Activated CD4-positive, alpha-beta T cell treated with anti-CD3 and anti-CD28 coated beads, Interleukin-2, amount 50 U/mL, for 4 hours (primary cell): ENCODE measurements at regions not wholly inside any gene's neighbourhood (a gene's known extent, or its start where the extent isn't known, plus 50 kb on each side); places are given as distances from the start of the nearest gene placed in this dataset.
"Not testable (repeated sequence)": the region's sequence is repeated elsewhere in the genome, so short reads cannot be mapped to it uniquely, and the experiment has no call there.

Experiments used
- DNase-seq, 2 experiments: peaks; one replicate each; pipeline ENCODE4 v3.0.0-alpha.2; 2020

- no peak for DNase-seq
Observed at GRCh38 chr11:119586181-119586580, 142.8 kb downstream of the NECTIN1 start.

GRCh38 chr11:119585043-119585781, 143.8 kb downstream of the NECTIN1 start:
- DNase-seq = no peak

GRCh38 chr11:119584193-119585042, 144.6 kb downstream of the NECTIN1 start:
- DNase-seq = no peak

- no peak for DNase-seq
Observed at GRCh38 chr11:119583585-119583984, 145.4 kb downstream of the NECTIN1 start.

DNA sequence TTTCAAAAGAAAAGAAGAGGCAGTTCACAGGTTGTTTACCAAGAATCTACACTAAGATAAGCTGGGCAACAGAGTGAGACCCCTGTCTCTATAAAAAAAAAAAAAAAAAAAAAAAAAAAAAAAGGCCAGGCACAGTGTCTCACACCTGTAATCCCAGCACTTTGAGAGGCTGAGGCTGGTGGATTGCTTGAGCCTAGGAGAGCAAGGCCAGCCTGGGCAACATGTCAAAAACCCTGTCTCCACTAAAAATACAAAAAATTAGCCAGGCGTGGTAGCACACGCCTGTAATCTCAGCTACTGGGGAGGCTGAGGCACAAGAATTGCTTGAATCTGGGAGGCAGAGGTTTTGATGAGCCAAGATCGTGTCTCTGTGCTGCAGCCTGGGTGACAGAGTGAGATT, 147.6 kb downstream of the NECTIN1 start:
- not testable (repeated sequence) for DNase-seq

DNA sequence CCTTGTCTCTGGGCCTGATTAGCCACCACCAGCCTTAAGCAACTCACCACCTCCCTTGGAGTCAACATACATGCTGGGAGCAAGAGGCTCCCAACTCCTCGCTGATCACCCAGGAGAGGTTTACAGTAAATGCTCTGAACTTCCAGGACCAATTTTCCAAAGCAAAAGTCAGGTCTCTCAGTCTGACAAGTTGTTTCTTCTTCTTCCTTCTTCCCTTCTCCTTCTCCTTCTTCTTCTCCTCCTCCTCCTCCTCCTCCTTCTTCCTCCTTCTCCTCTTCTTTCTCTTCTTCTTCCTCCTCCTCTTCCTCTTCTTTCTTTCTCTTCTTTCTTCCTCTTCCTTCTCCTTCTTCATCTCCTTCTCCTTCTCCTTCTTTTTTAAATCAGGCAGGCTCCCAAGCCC, 148.2 kb downstream of the NECTIN1 start:
- DNase-seq = no peak

DNA sequence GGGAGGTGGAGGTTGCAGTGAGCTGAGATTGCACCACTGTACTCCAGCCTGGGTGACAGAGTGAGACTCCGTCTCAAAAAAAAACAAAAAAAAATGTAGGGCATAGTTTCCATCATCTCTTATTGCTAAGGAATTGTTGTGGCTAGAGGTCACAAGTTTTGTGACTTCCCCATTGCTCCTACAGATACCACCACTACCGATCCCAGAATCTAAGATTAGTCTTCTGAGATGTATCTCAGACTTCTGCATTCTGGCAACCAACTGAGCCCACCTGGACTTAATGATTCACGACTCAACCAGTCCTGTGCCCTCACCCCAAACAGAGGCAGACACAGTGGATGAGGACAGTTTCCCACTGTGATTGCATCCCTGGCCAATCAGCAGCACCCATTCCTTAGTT, 148.9 kb downstream of the NECTIN1 start:
- no peak for DNase-seq

GRCh38 chr11:119578521-119579191, 150.3 kb downstream of the NECTIN1 start:
- no peak for DNase-seq

- DNase-seq = no peak
Observed at GRCh38 chr11:119573858-119574257, 150.9 kb upstream of the THY1 start.

DNA sequence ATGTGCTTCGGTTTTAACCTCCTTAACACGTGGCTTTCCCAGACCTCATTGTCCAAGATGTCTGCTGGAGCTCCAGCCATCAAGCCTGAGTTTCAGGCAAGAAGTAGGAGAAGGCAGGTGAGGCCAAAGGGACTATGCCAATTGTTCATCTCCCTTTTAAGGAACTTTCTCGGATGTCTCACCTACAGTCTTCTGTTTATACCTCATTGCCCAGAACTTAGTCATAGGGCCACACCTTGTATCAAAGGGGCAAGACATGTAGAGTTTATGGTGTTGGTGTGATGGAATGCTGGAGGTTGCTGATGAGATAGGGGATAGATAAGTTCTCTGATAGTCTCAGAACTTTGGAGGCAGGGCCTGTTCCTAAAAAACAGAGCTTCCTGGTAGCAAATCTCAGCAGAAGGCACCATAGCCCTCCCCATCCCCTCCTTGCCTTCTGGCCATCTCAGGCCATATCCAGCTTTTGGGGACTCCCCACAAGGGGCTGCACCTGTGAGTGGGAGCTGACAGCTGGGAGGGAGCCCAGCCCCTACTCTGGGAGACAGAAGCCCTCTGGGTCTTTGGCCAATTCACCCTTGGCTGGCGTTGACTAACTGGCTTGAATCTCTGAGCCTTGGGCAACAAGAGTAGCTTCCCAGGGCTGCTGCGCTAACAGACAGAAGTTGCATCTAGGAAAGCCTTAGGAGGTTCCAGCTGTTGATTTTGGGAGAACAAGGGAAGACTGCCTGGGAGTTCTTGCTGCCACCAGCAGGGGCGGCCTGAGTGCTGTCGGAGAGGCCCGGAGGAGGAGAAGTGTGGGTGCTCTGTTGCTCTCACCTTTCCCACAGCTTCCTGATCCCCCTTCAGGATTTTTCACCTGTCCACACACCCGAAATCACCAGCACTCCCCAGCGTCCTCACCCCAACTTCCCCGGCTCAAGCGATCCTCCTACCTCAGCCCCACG, 149.8 kb upstream of the THY1 start:
- no peak for DNase-seq

- no peak for DNase-seq
Observed at GRCh38 chr11:119571311-119571710, 148.3 kb upstream of the THY1 start.

DNA sequence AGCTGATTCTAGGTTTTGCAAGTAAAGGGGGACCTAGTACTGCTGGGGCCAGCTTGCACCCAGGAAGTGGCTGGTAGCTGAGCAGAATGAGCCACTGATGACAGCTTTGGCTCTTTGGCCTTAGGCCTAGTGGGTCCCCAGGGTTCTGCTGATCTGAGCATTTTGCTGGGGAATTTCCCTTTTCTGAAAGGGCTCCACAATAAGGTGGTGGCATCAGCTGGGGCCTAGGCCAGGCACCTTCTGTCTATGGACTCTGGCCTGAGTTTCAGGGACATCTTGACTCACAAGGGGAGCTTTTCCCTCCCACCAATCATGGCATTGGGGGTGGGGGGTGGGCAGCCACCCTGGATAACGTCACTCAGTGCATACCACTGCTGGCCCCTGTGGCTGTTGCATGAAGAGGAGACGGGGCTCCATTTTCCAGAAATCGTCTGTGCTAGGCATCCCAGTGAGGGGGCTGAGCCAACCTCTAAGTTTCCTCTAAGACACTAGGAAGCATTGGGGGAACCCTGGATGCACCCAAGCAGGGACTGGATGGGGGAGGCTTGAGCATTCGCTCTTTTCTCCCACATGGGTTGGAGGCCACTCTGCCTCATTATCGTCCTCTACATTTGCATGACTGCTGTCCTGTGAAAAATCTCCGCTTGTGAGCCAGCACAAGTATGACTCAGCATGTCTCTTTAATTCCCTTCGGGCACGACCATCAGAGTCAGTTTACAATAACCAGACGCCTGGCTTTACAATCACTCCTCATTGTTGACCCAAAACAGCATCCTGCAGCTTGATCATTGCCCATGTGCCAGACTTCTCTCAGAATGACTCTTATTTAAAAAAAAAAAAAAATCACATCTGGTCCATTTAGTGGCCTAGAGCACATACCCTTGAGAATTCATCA, 145.0 kb upstream of the THY1 start:
- DNase-seq = no peak

- no peak for DNase-seq
Observed at GRCh38 chr11:119566319-119566718, 143.3 kb upstream of the THY1 start.

GRCh38 chr11:119565693-119566092, 142.7 kb upstream of the THY1 start:
- DNase-seq = not testable (repeated sequence)

GRCh38 chr11:119560961-119561360, 138.0 kb upstream of the THY1 start:
- no peak for DNase-seq

DNA sequence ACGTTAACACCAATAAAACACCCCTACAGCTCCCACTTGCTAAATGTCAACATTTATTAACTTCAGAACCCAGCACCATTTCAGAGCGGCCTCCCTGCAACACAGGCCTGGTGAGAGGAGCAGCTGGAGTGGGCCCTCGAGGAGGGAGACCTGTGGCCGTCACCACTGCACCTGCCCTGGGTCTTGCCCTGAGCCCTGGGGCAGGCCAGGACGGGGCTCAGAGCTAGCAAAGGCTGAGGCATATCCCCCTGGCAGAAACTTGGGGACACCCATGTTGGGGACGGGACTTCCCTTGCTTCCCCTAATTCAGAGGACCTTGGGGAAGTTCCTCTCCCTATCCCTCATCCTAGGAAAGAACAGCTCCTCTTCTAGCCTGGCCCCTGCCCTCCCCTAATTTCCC, 137.3 kb upstream of the THY1 start:
- no peak for DNase-seq

GRCh38 chr11:119552106-119552485, 129.1 kb upstream of the THY1 start:
- no peak for DNase-seq

DNA sequence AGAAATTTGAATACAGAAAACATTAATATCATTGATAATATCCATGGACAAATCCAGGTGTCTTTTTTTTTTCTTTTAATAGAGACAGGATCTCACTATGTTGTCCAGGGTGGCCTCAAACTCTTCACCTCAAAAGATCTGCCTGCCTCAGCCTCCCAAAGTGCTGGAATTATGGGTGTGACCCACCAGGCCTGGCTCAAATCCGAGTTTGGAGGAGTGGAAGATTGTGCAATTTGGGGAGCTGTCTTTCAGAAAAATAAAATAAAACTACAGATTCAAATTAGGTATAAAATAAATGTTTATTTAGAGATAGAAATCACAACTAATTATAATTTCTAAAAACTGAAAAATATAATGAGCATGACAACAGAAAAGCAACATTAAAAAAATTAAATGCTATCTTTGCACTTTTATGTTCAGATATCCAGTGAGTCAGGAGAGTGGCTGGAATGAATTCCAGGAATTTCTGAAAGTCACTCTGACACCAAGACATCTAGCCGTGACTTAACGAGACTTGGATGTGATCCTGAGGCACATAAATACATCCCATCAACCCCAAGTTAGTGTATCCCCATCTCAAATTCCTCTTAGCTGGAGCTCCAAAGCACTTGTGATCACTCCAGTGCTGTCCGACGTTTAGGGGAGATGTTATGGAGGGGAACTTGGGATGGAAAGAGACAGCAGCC, 128.6 kb upstream of the THY1 start:
- DNase-seq = no peak

GRCh38 chr11:119550053-119550752, 127.2 kb upstream of the THY1 start:
- DNase-seq = no peak

- DNase-seq = no peak
Observed at GRCh38 chr11:119547511-119547910, 124.5 kb upstream of the THY1 start.
